ENCODE measurements at regions not wholly inside any gene's neighbourhood (a gene's known extent, or its start where the extent isn't known, plus 50 kb on each side); places are given as distances from the start of the nearest gene placed in this dataset.

- Histone ChIP-seq H3K27me3 (ENCODE audit: control insufficient read depth in 1 of 2, insufficient read depth in 2 of 2, low read length in 2 of 2) (no peaks in the 10 kb centered on the region), H3K4me3 (ENCODE audit: low read length) (no peak overlapping the region), H3K4me1 (ENCODE audit: insufficient read depth, low read length) (no peaks in the 10 kb centered on the region), H3K9me3 (ENCODE audit: control insufficient read depth in 1 of 2, insufficient read depth in 1 of 2, low read length in 2 of 2) (no peaks in the 10 kb centered on the region), H3K36me3 (ENCODE audit: insufficient read depth, low read length) (no peaks in the 10 kb centered on the region), H3K27ac (ENCODE audit: low read depth in 1 of 2, low read length in 2 of 2) (no peak overlapping the region)
- H3K4me1 Mint-ChIP-seq (ENCODE audit: low read depth): no peaks in the 10 kb centered on the region
- no peak overlapping the region for H3K27ac Mint-ChIP-seq
- intact Hi-C loops (cut with DNase I, micrococcal nuclease): no loop called here
- DNase-seq (no peak), ATAC-seq (ENCODE audit: poor library complexity) (no peak)
- no peak for TF ChIP-seq CTCF (IDR thresholded peaks at IDR 0.05)
- no peaks in the 10 kb centered on the region for H3K27me3 Mint-ChIP-seq
- ChIA-PET CTCF (no interaction called here), POLR2A (no interaction called here)
- H3K36me3 Mint-ChIP-seq (ENCODE audit: low read depth): no peaks in the 10 kb centered on the region
- peaks cover 2% of the 10 kb centered on the region for H3K9me3 Mint-ChIP-seq
- no peak overlapping the region for H3K4me3 Mint-ChIP-seq
Observed at GRCh38 chr11:109205312-109205711, 216.7 kb upstream of the C11orf87 start.

GRCh38 chr11:109208121-109208520, 213.9 kb upstream of the C11orf87 start:
- no peaks in the 10 kb centered on the region for H3K27me3 Mint-ChIP-seq
- no peak for ATAC-seq (ENCODE audit: poor library complexity)
- no peaks in the 10 kb centered on the region for H3K4me1 ChIP-seq (ENCODE audit: insufficient read depth, low read length)
- DNase-seq: no peak
- no peaks in the 10 kb centered on the region for H3K36me3 ChIP-seq (ENCODE audit: insufficient read depth, low read length)
- H3K36me3 Mint-ChIP-seq (ENCODE audit: low read depth): no peaks in the 10 kb centered on the region
- no peaks in the 10 kb centered on the region for H3K27me3 ChIP-seq (ENCODE audit: control insufficient read depth in 1 of 2, insufficient read depth in 2 of 2, low read length in 2 of 2)
- no peak for TF ChIP-seq CTCF (IDR thresholded peaks at IDR 0.05)
- ChIA-PET POLR2A (no interaction called here), CTCF (no interaction called here)
- intact Hi-C loops (cut with DNase I, micrococcal nuclease): no loop called here
- H3K9me3 ChIP-seq (ENCODE audit: control insufficient read depth in 1 of 2, insufficient read depth in 1 of 2, low read length in 2 of 2): no peaks in the 10 kb centered on the region
- no peak overlapping the region for H3K4me3 ChIP-seq (ENCODE audit: low read length)
- no peak overlapping the region for H3K27ac ChIP-seq (ENCODE audit: low read depth in 1 of 2, low read length in 2 of 2)
- no peak overlapping the region for H3K27ac Mint-ChIP-seq
- peaks cover 7% of the 10 kb centered on the region for H3K9me3 Mint-ChIP-seq
- H3K4me3 Mint-ChIP-seq: no peak overlapping the region
- H3K4me1 Mint-ChIP-seq (ENCODE audit: low read depth): no peaks in the 10 kb centered on the region

- no peak for DNase-seq
- Histone ChIP-seq H3K27ac (ENCODE audit: low read depth in 1 of 2, low read length in 2 of 2) (no peak overlapping the region), H3K4me3 (ENCODE audit: low read length) (no peak overlapping the region), H3K9me3 (ENCODE audit: control insufficient read depth in 1 of 2, insufficient read depth in 1 of 2, low read length in 2 of 2) (no peaks in the 10 kb centered on the region), H3K36me3 (ENCODE audit: insufficient read depth, low read length) (no peaks in the 10 kb centered on the region), H3K4me1 (ENCODE audit: insufficient read depth, low read length) (no peaks in the 10 kb centered on the region), H3K27me3 (ENCODE audit: control insufficient read depth in 1 of 2, insufficient read depth in 2 of 2, low read length in 2 of 2) (no peaks in the 10 kb centered on the region)
- H3K36me3 Mint-ChIP-seq (ENCODE audit: low read depth): no peaks in the 10 kb centered on the region
- no peak overlapping the region for H3K27ac Mint-ChIP-seq
- CTCF ChIA-PET: no interaction called here
- intact Hi-C loops (cut with DNase I, micrococcal nuclease): no loop called here
- ATAC-seq (ENCODE audit: poor library complexity): no peak
- no peaks in the 10 kb centered on the region for H3K4me1 Mint-ChIP-seq (ENCODE audit: low read depth)
- peaks cover 7% of the 10 kb centered on the region for H3K9me3 Mint-ChIP-seq
- POLR2A ChIA-PET: no interaction called here
- no peak overlapping the region for H3K4me3 Mint-ChIP-seq
- H3K27me3 Mint-ChIP-seq: no peaks in the 10 kb centered on the region
- no peak for TF ChIP-seq CTCF (IDR thresholded peaks at IDR 0.05)
Observed at GRCh38 chr11:109209572-109209971, 212.4 kb upstream of the C11orf87 start.

Measured in CD4-positive, alpha-beta T cell (primary cell).